ENCODE measurements at regions not wholly inside any gene's neighbourhood (a gene's known extent, or its start where the extent isn't known, plus 50 kb on each side); places are given as distances from the start of the nearest gene placed in this dataset.

DNA sequence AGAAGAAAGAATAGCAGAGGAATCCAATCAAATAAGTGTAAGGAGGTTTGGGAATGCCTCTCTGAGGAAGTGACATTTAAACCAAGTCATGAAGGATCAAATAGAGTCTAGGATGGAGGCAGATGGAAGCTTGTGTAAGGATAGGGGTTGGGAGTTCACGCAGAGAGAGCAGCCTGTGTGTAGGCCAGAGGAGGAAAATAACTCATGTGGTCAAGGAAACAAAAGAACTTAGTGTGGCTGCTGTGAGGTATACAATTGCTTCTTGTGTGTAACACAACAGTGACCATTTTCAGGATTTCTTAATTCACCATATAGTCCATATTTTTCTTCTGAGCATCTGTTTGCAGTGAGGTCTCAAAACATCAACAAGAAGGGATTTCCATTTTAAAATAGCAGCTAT lies 77.6 kb upstream of the PACRGL start:
- TF ChIP-seq, protein P1, sequence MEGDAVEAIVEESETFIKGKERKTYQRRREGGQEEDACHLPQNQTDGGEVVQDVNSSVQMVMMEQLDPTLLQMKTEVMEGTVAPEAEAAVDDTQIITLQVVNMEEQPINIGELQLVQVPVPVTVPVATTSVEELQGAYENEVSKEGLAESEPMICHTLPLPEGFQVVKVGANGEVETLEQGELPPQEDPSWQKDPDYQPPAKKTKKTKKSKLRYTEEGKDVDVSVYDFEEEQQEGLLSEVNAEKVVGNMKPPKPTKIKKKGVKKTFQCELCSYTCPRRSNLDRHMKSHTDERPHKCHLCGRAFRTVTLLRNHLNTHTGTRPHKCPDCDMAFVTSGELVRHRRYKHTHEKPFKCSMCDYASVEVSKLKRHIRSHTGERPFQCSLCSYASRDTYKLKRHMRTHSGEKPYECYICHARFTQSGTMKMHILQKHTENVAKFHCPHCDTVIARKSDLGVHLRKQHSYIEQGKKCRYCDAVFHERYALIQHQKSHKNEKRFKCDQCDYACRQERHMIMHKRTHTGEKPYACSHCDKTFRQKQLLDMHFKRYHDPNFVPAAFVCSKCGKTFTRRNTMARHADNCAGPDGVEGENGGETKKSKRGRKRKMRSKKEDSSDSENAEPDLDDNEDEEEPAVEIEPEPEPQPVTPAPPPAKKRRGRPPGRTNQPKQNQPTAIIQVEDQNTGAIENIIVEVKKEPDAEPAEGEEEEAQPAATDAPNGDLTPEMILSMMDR (IDR thresholded peaks at IDR 0.05), result no peak
- H3K4me1 Mint-ChIP-seq (ENCODE audit: low read depth), result peaks cover 11% of the 10 kb centered on the region
- ChIA-PET CTCF (no interaction called here), POLR2A (no interaction called here)
- no peaks in the 10 kb centered on the region for H3K27me3 ChIP-seq (ENCODE audit: control insufficient read depth in 1 of 2, insufficient read depth in 2 of 2, low read length in 2 of 2)
- no peak overlapping the region for H3K4me3 ChIP-seq (ENCODE audit: low read length)
- no peak overlapping the region for H3K27ac ChIP-seq (ENCODE audit: low read depth in 1 of 2, low read length in 2 of 2)
- intact Hi-C loops (cut with DNase I, micrococcal nuclease), result no loop called here
- H3K36me3 ChIP-seq (ENCODE audit: insufficient read depth, low read length), result no peaks in the 10 kb centered on the region
- H3K9me3 Mint-ChIP-seq, result no peaks in the 10 kb centered on the region
- H3K4me1 ChIP-seq (ENCODE audit: insufficient read depth, low read length), result no peaks in the 10 kb centered on the region
- H3K4me3 Mint-ChIP-seq, result no peak overlapping the region
- no peak overlapping the region for H3K27ac Mint-ChIP-seq
- peaks cover 7% of the 10 kb centered on the region for H3K27me3 Mint-ChIP-seq
- no peaks in the 10 kb centered on the region for H3K9me3 ChIP-seq (ENCODE audit: control insufficient read depth in 1 of 2, insufficient read depth in 1 of 2, low read length in 2 of 2)
- DNase-seq (no peak), ATAC-seq (ENCODE audit: poor library complexity) (no peak)
- no peaks in the 10 kb centered on the region for H3K36me3 Mint-ChIP-seq (ENCODE audit: low read depth)

DNA sequence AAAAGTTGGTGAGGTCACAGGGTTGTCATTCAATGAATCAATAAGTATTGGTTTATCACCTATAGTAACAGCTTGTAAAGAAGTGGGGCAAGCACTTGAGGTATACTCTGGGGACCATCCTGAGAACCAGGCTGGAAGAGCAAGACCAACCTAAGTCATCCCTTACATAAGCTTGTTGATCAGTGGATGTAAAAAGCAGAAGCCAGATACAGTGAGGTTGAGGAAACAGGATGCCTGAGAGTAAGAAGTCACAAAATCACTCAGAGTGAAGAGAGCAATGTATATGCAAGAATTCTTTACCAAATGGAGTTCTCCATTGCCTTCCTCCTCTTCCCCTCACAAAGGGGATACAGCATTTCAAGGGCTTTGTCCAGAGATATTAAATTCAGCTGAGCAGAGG lies 76.3 kb upstream of the PACRGL start:
- CTCF ChIA-PET, result no interaction called here
- no peak for DNase-seq
- no peaks in the 10 kb centered on the region for H3K9me3 Mint-ChIP-seq

DNA sequence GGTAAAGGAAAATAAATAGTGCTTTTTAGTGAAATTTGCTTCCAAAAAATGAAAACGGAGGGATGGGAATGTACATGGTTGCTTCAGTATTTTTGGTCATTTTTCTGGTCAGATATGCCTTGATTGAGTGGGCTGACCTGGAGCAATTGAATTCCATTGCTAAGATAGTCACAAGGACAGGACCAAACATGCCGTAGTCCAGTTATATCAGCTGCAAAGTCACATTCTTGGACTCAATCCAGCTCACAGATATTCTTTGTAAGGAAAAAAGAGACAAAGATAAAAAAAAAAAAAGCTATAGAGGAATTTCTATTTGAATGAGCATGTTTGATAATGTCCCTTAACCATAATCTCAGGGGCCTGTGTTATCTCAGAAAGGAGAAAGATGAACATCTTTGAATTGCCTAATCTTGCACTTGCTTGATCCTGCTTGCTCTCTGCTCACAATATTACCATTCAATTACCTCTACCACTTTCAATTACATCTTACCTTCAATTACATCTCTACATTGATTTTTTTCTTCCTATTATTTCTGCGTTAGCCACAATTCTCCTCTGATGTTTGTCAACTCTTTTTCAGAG lies 75.4 kb upstream of the PACRGL start:
- Histone ChIP-seq H3K27me3 (ENCODE audit: control insufficient read depth in 1 of 2, insufficient read depth in 2 of 2, low read length in 2 of 2) (no peaks in the 10 kb centered on the region), H3K4me3 (ENCODE audit: low read length) (no peak overlapping the region), H3K27ac (ENCODE audit: low read depth in 1 of 2, low read length in 2 of 2) (no peak overlapping the region), H3K9me3 (ENCODE audit: control insufficient read depth in 1 of 2, insufficient read depth in 1 of 2, low read length in 2 of 2) (no peaks in the 10 kb centered on the region), H3K4me1 (ENCODE audit: insufficient read depth, low read length) (no peaks in the 10 kb centered on the region), H3K36me3 (ENCODE audit: insufficient read depth, low read length) (no peaks in the 10 kb centered on the region)
- H3K27ac Mint-ChIP-seq, result no peak overlapping the region
- intact Hi-C loops (cut with DNase I, micrococcal nuclease), result no loop called here
- H3K4me3 Mint-ChIP-seq, result no peak overlapping the region
- no peaks in the 10 kb centered on the region for H3K36me3 Mint-ChIP-seq (ENCODE audit: low read depth)
- DNase-seq, result no peak
- TF ChIP-seq, protein P1 (IDR thresholded peaks at IDR 0.05), result no peak
- peaks cover 7% of the 10 kb centered on the region for H3K27me3 Mint-ChIP-seq
- ChIA-PET POLR2A (no interaction called here), CTCF (no interaction called here)
- H3K4me1 Mint-ChIP-seq (ENCODE audit: low read depth), result peaks cover 11% of the 10 kb centered on the region
- H3K9me3 Mint-ChIP-seq, result no peaks in the 10 kb centered on the region
- ATAC-seq (ENCODE audit: poor library complexity), result no peak

More for the DNA sequence above, 76.3 kb upstream of the PACRGL start:
- TF ChIP-seq, protein P1 (IDR thresholded peaks at IDR 0.05), result no peak
- no peaks in the 10 kb centered on the region for H3K36me3 ChIP-seq (ENCODE audit: insufficient read depth, low read length)
- Mint-ChIP-seq H3K4me3 (no peak overlapping the region), H3K36me3 (ENCODE audit: low read depth) (no peaks in the 10 kb centered on the region), H3K4me1 (ENCODE audit: low read depth) (peaks cover 11% of the 10 kb centered on the region), H3K27ac (no peak overlapping the region), H3K27me3 (peaks cover 7% of the 10 kb centered on the region)
- H3K4me1 ChIP-seq (ENCODE audit: insufficient read depth, low read length), result no peaks in the 10 kb centered on the region
- H3K9me3 ChIP-seq (ENCODE audit: control insufficient read depth in 1 of 2, insufficient read depth in 1 of 2, low read length in 2 of 2), result no peaks in the 10 kb centered on the region
- no peak for ATAC-seq (ENCODE audit: poor library complexity)
- POLR2A ChIA-PET, result no interaction called here
- no peaks in the 10 kb centered on the region for H3K27me3 ChIP-seq (ENCODE audit: control insufficient read depth in 1 of 2, insufficient read depth in 2 of 2, low read length in 2 of 2)
- no peak overlapping the region for H3K27ac ChIP-seq (ENCODE audit: low read depth in 1 of 2, low read length in 2 of 2)
- no peak overlapping the region for H3K4me3 ChIP-seq (ENCODE audit: low read length)
- intact Hi-C loops (cut with DNase I, micrococcal nuclease), result no loop called here
